HG02981 (cell line): ENCODE measurements at regions not wholly inside any gene's neighbourhood (a gene's known extent, or its start where the extent isn't known, plus 50 kb on each side); places are given as distances from the start of the nearest gene placed in this dataset.
"Not testable (repeated sequence)": the region's sequence is repeated elsewhere in the genome, so short reads cannot be mapped to it uniquely, and the experiment has no call there.

Experiments used
- ATAC-seq: cut with Tn5 transposase; IDR thresholded peaks from one replicate; pipeline ENCODE4 v1.9.1; 2021; ENCODE audit warnings: mild to moderate bottlenecking, moderate library complexity; ENCODE audit not compliant: unreplicated experiment

GRCh38 chr22:22296047-22296446, 51.5 kb downstream of the VPREB1 start:
- ATAC-seq = not testable (repeated sequence)

DNA sequence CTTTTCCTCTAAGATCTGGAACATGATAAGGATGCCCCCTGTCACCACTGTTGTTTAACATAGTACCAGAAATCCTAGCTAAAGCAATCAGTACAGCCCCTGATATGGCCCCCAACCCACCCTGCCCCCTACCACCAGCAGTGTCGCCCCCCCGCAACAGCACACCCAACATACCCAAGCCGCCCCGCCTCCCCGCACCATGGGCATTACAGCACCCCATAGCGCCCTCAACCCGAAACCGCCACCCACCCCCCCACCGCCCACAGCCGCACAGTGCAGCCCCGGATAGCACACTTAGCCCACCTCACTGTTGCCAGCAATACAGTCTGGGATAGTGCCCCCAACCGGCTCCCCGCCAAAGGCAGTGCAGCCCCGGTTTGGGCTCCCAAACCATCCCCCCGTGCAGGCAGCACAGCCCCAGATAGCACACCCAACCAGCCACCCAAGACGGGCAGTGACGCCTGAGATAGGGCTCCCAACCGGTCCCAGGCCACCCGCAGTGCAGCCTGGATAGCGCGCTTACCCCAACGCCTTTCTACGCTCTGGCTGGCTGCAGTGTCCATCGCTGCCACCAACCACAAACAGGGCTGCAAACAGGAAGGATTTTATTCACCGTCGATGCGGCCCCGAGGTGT, 52.7 kb downstream of the VPREB1 start:
- ATAC-seq = not testable (repeated sequence)

GRCh38 chr22:22297794-22298653, 53.4 kb downstream of the VPREB1 start:
- peak; percentile 70 for ATAC-seq

- not testable (repeated sequence) for ATAC-seq
Measured at GRCh38 chr22:22298654-22299009, 54.0 kb downstream of the VPREB1 start.

- not testable (repeated sequence) for ATAC-seq
Measured at GRCh38 chr22:22300511-22300910, 55.9 kb downstream of the VPREB1 start.

GRCh38 chr22:22300946-22301345, 56.4 kb downstream of the VPREB1 start:
- ATAC-seq = not testable (repeated sequence)

DNA sequence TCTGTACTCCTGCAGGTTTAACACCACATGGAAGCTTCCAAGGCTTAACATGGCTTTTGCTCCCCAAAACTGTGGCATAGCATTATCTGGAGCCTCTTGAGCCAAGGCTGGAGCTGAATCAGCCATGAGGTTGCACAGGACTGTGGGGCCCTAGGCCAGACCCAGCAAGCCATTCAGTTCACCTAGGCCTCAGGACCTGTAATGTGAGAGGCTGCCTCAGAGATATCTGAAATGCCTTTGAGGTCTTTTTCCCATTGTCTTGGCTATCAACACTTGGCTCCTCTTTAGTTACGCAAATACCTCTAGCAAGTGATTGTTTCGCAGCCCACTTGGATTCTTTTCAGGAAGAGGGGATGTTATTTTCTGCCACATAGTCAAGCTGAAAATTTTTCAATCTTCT, 72.0 kb downstream of the VPREB1 start:
- no peak for ATAC-seq

DNA sequence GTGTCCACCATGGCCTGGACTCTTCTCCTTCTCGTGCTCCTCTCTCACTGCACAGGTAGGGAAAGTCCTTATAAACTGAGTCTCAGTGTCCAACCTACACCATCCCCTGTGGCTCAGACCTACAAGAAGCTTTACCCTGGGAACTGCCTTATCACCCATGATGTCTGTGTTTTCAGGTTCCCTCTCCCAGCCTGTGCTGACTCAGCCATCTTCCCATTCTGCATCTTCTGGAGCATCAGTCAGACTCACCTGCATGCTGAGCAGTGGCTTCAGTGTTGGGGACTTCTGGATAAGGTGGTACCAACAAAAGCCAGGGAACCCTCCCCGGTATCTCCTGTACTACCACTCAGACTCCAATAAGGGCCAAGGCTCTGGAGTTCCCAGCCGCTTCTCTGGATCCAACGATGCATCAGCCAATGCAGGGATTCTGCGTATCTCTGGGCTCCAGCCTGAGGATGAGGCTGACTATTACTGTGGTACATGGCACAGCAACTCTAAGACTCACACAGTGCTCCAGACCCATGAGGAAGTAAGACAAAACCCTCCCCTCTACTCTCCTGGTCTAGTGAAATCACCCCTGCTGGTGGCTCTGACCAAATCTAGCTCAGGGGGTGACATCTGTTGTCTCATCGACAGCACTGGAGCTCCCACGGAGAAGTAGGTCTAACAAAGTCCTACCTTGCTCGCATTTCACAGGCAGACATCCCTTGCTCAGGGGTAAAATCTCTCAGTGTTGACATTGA, 74.3 kb downstream of the VPREB1 start:
- no peak for ATAC-seq

DNA sequence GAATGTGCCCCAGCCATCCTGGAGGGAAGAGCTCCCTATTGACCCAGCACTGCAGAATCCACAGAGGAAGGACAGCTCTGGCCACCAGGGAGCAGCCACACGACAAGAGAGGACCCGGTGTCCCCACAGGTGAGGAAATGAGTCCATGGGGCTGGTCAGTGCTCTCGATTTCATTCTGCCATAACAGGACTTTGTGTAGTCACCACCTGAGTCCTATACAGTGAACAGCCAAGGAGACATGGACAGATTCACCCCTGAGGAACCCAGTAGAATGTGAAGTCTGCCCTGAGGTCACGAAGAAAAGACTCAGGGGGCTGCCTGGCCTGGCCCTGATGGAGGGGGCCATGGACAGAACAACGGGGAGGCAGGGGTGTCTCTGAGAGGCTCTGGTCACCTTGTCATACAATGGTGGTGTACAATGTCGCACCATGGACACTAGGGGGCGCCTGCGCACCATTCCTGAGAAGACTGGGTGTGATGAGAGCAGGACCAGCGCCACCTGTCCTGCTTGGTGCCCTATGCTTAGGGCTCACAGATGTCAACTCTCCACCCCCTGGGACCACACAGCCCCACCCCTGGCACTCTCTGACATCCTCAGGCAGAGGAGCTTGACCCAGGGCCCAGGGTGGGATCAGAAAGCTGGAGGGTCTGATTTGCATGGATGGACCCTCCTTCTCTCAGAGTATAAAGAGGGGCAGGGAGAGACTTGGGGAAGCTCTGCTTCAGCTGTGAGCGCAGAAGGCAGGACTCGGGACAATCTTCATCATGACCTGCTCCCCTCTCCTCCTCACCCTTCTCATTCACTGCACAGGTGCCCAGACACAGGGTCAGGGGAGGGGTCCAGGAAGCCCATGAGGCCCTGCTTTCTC, 77.4 kb downstream of the VPREB1 start:
- ATAC-seq = peak; percentile 64

DNA sequence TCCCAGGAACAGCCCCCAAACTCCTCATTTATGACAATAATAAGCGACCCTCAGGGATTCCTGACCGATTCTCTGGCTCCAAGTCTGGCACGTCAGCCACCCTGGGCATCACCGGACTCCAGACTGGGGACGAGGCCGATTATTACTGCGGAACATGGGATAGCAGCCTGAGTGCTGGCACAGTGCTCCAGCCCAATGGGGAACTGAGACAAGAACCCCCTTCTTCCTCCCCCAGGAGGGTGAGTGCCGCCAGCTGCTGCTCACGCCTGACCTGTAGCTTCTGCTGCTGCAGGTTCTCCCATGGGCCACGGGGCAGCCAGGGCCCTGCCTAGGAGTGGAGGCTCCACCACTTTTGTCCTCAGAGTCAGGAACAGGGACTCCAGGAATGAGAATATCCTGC, 78.2 kb downstream of the VPREB1 start:
- no peak for ATAC-seq

DNA sequence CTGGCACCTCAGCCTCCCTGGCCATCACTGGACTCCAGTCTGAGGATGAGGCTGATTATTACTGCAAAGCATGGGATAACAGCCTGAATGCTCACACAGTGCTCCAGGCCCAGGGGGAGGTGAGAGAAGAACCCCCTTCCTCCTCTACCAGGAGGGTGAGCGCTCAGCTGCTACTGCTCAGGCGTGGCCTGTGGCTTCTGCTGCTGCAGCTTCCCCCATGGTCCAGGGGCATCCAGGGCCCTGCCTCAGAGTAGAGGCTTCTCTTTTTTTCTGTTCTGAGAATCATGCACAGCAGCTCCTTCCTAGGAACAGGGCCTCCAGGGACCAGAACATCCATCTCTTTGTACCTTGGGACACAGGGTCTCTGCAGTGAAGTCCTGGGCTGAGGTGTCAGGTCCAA, 83.1 kb downstream of the VPREB1 start:
- no peak for ATAC-seq

GRCh38 chr22:22329792-22330191, 85.2 kb downstream of the VPREB1 start:
- ATAC-seq = no peak

DNA sequence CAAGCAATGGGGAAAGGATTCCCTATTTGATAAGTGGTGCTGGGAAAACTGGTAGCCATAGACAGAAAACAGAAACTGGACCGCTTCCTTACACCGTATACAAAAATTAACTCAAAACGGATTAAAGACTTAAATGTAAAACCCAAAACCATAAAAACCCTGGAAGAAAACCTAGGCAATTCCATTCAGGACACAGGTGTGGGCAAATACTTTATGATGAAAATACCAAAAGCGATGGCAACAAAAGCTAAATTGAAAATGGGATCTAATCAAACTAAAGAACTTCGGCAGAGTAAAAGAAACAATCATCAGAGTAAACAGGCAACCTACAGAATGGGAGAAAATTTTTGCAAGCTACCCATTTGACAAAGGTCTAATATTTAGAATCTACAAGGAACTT, 91.1 kb downstream of the VPREB1 start:
- ATAC-seq = not testable (repeated sequence)

DNA sequence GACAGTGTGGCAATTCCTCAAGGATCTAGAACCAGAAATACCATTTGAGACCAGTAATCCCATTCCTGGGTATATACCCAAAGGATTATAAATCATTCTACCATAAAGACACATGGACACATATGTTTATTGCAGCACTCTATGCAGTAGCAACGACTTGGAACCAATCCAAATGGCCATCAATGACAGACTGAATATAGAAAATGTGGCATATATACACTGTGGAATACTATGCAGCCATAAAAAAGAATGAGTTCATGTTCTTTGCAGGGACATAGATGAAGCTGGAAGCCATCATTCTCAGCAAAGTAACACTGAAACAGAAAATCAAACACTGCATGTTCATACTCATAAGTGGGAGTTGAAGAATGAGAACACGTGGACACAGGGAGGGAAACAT, 91.7 kb downstream of the VPREB1 start:
- ATAC-seq = not testable (repeated sequence)

DNA sequence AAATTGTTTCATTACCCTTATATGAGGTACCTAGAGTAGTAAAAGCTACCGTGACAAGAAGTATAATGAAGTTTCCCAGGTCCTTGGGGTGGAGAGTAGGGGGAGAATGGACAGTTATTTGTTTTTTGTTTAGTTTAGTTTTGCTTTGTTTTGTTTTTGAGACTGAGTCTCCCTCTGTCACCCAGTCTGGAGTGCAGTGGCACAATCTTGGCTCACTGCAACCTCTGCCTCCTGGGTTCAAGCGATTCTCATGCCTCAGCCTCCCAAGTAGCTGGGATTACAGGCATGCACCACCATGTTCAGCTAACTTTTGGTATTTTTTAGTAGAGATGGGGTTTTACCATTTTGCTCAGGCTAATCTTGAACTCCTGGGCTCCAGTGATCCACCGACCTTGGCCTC, 94.2 kb downstream of the VPREB1 start:
- ATAC-seq = not testable (repeated sequence)

DNA sequence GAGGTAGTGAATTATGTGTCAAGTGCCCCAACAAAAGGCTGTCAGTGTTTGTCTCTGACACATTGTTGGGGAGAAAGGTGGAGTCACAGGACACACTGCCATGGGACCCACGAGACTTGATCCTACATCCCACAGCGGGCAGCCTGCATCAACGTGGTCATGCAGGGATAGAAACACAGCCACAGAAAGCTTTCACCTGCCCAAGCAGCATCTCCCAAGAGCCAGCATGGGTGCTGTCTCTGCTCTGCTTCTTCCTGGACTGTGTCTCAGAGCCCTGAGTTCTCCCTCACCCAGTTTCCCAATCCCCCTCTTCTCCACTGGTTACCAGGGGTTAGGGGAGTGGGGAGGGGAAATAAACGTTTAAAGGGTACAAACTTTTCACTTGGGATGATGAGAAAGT, 97.2 kb downstream of the VPREB1 start:
- ATAC-seq = no peak

- ATAC-seq = no peak
Measured at GRCh38 chr22:22342697-22343580, 98.4 kb downstream of the VPREB1 start.

GRCh38 chr22:22343581-22344296, 99.2 kb downstream of the VPREB1 start:
- ATAC-seq = no peak

DNA sequence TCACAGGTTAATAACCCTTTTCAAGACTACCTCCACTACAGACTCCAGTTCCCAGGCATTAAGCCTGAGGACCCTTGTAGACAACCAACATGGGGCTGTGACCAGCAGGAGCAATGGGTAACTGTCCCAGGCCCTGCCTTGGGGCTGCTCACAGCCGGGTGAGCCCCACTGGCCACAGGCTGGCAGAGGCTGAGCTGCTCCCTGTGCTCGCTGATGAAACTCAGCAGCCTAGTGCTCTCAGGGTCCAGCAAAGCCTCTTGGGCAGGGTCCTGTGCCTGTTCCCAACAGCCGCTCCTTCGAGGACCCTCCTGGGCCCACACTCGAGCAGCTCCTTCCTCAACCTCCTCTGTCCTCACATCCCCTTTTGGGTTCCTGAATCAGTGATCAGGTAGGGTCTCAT, 99.8 kb downstream of the VPREB1 start:
- ATAC-seq = no peak
